ENCODE measurements at regions not wholly inside any gene's neighbourhood (a gene's known extent, or its start where the extent isn't known, plus 50 kb on each side); places are given as distances from the start of the nearest gene placed in this dataset.

GRCh38 chr10:9608602-9609001 is 1409.1 kb upstream of the CELF2 start:
- H3K9me3 ChIP-seq (ENCODE audit: low read length), result no peaks in the 10 kb centered on the region
- no peak overlapping the region for H3K4me2 ChIP-seq (ENCODE audit: low read length)
- no peak overlapping the region for H2AFZ ChIP-seq (ENCODE audit: low read length)
- no peaks in the 10 kb centered on the region for H3K27me3 ChIP-seq (ENCODE audit: insufficient read depth, low read length)
- H3K9me2 ChIP-seq (ENCODE audit: low read depth, low read length), result no peaks in the 10 kb centered on the region
- no peak overlapping the region for H3K27ac ChIP-seq (ENCODE audit: low read depth, low read length, poor library complexity, severe bottlenecking)
- H3K79me2 ChIP-seq (ENCODE audit: insufficient read depth, low read length), result no peaks in the 10 kb centered on the region
- no peaks in the 10 kb centered on the region for H4K20me1 ChIP-seq (ENCODE audit: insufficient read depth, low read length)
- H3K4me3 ChIP-seq (ENCODE audit: low read depth, low read length, poor library complexity, severe bottlenecking), result no peak overlapping the region
- H3F3A ChIP-seq (ENCODE audit: insufficient read depth, low read length), result no peaks in the 10 kb centered on the region
- H3K36me3 ChIP-seq (ENCODE audit: insufficient read depth, low read length), result no peaks in the 10 kb centered on the region
- TF ChIP-seq CTCF (IDR thresholded peaks at IDR 0.05; ENCODE audit: low read length) (no peak), EZH2 (IDR thresholded peaks at IDR 0.05; ENCODE audit: borderline replicate concordance, low read length) (no peak)
- no peak overlapping the region for H3K9ac ChIP-seq (ENCODE audit: low read length)
- H3K4me1 ChIP-seq (ENCODE audit: insufficient read depth, low read length, severe bottlenecking), result no peaks in the 10 kb centered on the region

GRCh38 chr10:9613338-9614075 is 1404.2 kb upstream of the CELF2 start:
- Histone ChIP-seq H4K20me1 (ENCODE audit: insufficient read depth, low read length) (no peaks in the 10 kb centered on the region), H3K27ac (ENCODE audit: low read depth, low read length, poor library complexity, severe bottlenecking) (no peak overlapping the region), H3K4me2 (ENCODE audit: low read length) (no peak overlapping the region), H3F3A (ENCODE audit: insufficient read depth, low read length) (no peaks in the 10 kb centered on the region), H3K79me2 (ENCODE audit: insufficient read depth, low read length) (no peaks in the 10 kb centered on the region), H3K9me3 (ENCODE audit: low read length) (no peaks in the 10 kb centered on the region), H3K27me3 (ENCODE audit: insufficient read depth, low read length) (no peaks in the 10 kb centered on the region), H3K36me3 (ENCODE audit: insufficient read depth, low read length) (no peaks in the 10 kb centered on the region), H2AFZ (ENCODE audit: low read length) (no peak overlapping the region), H3K9me2 (ENCODE audit: low read depth, low read length) (no peaks in the 10 kb centered on the region), H3K9ac (ENCODE audit: low read length) (no peak overlapping the region), H3K4me1 (ENCODE audit: insufficient read depth, low read length, severe bottlenecking) (no peaks in the 10 kb centered on the region), H3K4me3 (ENCODE audit: low read depth, low read length, poor library complexity, severe bottlenecking) (no peak overlapping the region)
- no peak for TF ChIP-seq CTCF (IDR thresholded peaks at IDR 0.05; ENCODE audit: low read length)
- TF ChIP-seq EZH2 (IDR thresholded peaks at IDR 0.05; ENCODE audit: borderline replicate concordance, low read length), result no peak

GRCh38 chr10:9615189-9615588 is 1402.5 kb upstream of the CELF2 start:
- H3K4me2 ChIP-seq (ENCODE audit: low read length), result no peak overlapping the region
- no peak overlapping the region for H3K27ac ChIP-seq (ENCODE audit: low read depth, low read length, poor library complexity, severe bottlenecking)
- H3K9me3 ChIP-seq (ENCODE audit: low read length), result no peaks in the 10 kb centered on the region
- no peaks in the 10 kb centered on the region for H3K79me2 ChIP-seq (ENCODE audit: insufficient read depth, low read length)
- no peak overlapping the region for H3K4me3 ChIP-seq (ENCODE audit: low read depth, low read length, poor library complexity, severe bottlenecking)
- no peaks in the 10 kb centered on the region for H3K9me2 ChIP-seq (ENCODE audit: low read depth, low read length)
- H4K20me1 ChIP-seq (ENCODE audit: insufficient read depth, low read length), result no peaks in the 10 kb centered on the region
- no peaks in the 10 kb centered on the region for H3K27me3 ChIP-seq (ENCODE audit: insufficient read depth, low read length)
- no peak overlapping the region for H3K9ac ChIP-seq (ENCODE audit: low read length)
- H3K4me1 ChIP-seq (ENCODE audit: insufficient read depth, low read length, severe bottlenecking), result no peaks in the 10 kb centered on the region
- no peaks in the 10 kb centered on the region for H3K36me3 ChIP-seq (ENCODE audit: insufficient read depth, low read length)
- no peak for TF ChIP-seq CTCF (IDR thresholded peaks at IDR 0.05; ENCODE audit: low read length)
- no peak for TF ChIP-seq EZH2 (IDR thresholded peaks at IDR 0.05; ENCODE audit: borderline replicate concordance, low read length)
- H2AFZ ChIP-seq (ENCODE audit: low read length), result no peak overlapping the region
- no peaks in the 10 kb centered on the region for H3F3A ChIP-seq (ENCODE audit: insufficient read depth, low read length)
